Skeletal muscle cell (primary cell): ENCODE measurements at regions not wholly inside any gene's neighbourhood (a gene's known extent, or its start where the extent isn't known, plus 50 kb on each side); places are given as distances from the start of the nearest gene placed in this dataset.

Experiments used
- DNase-seq: peaks from one replicate; pipeline ENCODE4 v3.0.0-alpha.2; 2010; ENCODE audit warnings: low read depth
- H3K4me3 ChIP-seq: 2 replicates; pipeline ENCODE4 v1.5.1; 2011; ENCODE audit warnings: low read depth, mild to moderate bottlenecking, control low read depth, low read length, moderate library complexity

- no peak overlapping the region for H3K4me3 ChIP-seq
- DNase-seq = no peak
Measured at GRCh38 chr5:91670563-91670962, 287.4 kb upstream of the ARRDC3 start.

- no peak for DNase-seq
- no peak overlapping the region for H3K4me3 ChIP-seq
Measured at GRCh38 chr5:91670122-91670521, 287.0 kb upstream of the ARRDC3 start.

- DNase-seq = no peak
Measured at GRCh38 chr5:91668261-91668660, 285.1 kb upstream of the ARRDC3 start.

GRCh38 chr5:91652678-91653077, 269.6 kb upstream of the ARRDC3 start:
- no peak overlapping the region for H3K4me3 ChIP-seq

More at GRCh38 chr5:91668261-91668660, 285.1 kb upstream of the ARRDC3 start:
- H3K4me3 ChIP-seq = no peak overlapping the region

GRCh38 chr5:91651704-91652103, 268.6 kb upstream of the ARRDC3 start:
- H3K4me3 ChIP-seq = no peak overlapping the region
- DNase-seq = no peak

More at GRCh38 chr5:91652678-91653077, 269.6 kb upstream of the ARRDC3 start:
- DNase-seq = no peak

GRCh38 chr5:91645347-91645746, 262.2 kb upstream of the ARRDC3 start:
- H3K4me3 ChIP-seq = no peak overlapping the region
- no peak for DNase-seq

GRCh38 chr5:91643797-91644196, 260.7 kb upstream of the ARRDC3 start:
- no peak overlapping the region for H3K4me3 ChIP-seq
- DNase-seq = peak; percentile 15

- H3K4me3 ChIP-seq = no peak overlapping the region
- DNase-seq = no peak
Measured at GRCh38 chr5:91642581-91642980, 259.5 kb upstream of the ARRDC3 start.

GRCh38 chr5:91641730-91642350, 258.7 kb upstream of the ARRDC3 start:
- H3K4me3 ChIP-seq = no peak overlapping the region
- peak; percentile 1 for DNase-seq

GRCh38 chr5:91639744-91640143, 256.6 kb upstream of the ARRDC3 start:
- DNase-seq = no peak
- no peak overlapping the region for H3K4me3 ChIP-seq

GRCh38 chr5:91638010-91638409, 254.9 kb upstream of the ARRDC3 start:
- no peak overlapping the region for H3K4me3 ChIP-seq
- no peak for DNase-seq

- DNase-seq = no peak
- H3K4me3 ChIP-seq = no peak overlapping the region
Measured at GRCh38 chr5:91635950-91636734, 253.0 kb upstream of the ARRDC3 start.

- DNase-seq = no peak
- no peak overlapping the region for H3K4me3 ChIP-seq
Measured at GRCh38 chr5:91632871-91633270, 249.8 kb upstream of the ARRDC3 start.

- H3K4me3 ChIP-seq = no peak overlapping the region
- DNase-seq = no peak
Measured at GRCh38 chr5:91611746-91612145, 228.6 kb upstream of the ARRDC3 start.

GRCh38 chr5:91607675-91608074, 224.6 kb upstream of the ARRDC3 start:
- H3K4me3 ChIP-seq = no peak overlapping the region
- no peak for DNase-seq

GRCh38 chr5:91599863-91600262, 216.7 kb upstream of the ARRDC3 start:
- DNase-seq = no peak
- no peak overlapping the region for H3K4me3 ChIP-seq

GRCh38 chr5:91598216-91598615, 215.1 kb upstream of the ARRDC3 start:
- H3K4me3 ChIP-seq = no peak overlapping the region
- no peak for DNase-seq

GRCh38 chr5:91595424-91595823, 212.3 kb upstream of the ARRDC3 start:
- no peak overlapping the region for H3K4me3 ChIP-seq
- no peak for DNase-seq

- no peak for DNase-seq
- no peak overlapping the region for H3K4me3 ChIP-seq
Measured at GRCh38 chr5:91591076-91591475, 208.0 kb upstream of the ARRDC3 start.

GRCh38 chr5:91586232-91586631, 203.1 kb upstream of the ARRDC3 start:
- no peak overlapping the region for H3K4me3 ChIP-seq
- DNase-seq = no peak

GRCh38 chr5:91584352-91584751, 201.2 kb upstream of the ARRDC3 start:
- no peak for DNase-seq
- H3K4me3 ChIP-seq = no peak overlapping the region
